ENCODE measurements at regions not wholly inside any gene's neighbourhood (a gene's known extent, or its start where the extent isn't known, plus 50 kb on each side); places are given as distances from the start of the nearest gene placed in this dataset.

DNA sequence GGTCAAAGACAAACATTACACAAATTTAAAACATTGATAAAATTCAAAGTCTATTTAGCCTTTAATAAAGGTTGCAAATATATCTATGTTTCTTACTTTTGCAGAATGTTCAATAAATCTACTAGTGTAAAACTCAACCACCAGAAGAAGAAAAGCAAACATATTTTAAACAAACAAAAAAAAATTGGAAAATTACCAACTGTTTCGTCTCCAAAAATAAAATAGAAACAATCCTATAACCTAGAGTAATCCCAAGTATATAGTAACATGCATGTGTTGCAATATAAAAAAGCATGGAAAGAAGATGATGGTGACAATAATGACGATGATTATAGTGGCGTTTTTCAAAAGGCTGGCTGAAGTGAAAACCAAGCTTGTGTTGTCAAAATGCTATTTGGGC lies 86.0 kb upstream of the PAPPA start:
- no peak for TF ChIP-seq NFRKB (IDR thresholded peaks at IDR 0.05)
- no peak for TF ChIP-seq HDGF (IDR thresholded peaks at IDR 0.05; ENCODE audit: borderline replicate concordance)
- TF ChIP-seq ARNT (IDR thresholded peaks at IDR 0.05), result no peak
- TF ChIP-seq BHLHE40 (IDR thresholded peaks at IDR 0.05; ENCODE audit: borderline replicate concordance), result no peak
- TF ChIP-seq SP1 (IDR thresholded peaks at IDR 0.05), result no peak
- no peak for TF ChIP-seq ELF4 (IDR thresholded peaks at IDR 0.05)
- TF ChIP-seq TARDBP (IDR thresholded peaks at IDR 0.05), result no peak
- TF ChIP-seq SUZ12 (IDR thresholded peaks at IDR 0.05), result no peak
- TF ChIP-seq FOXM1 (IDR thresholded peaks at IDR 0.05; ENCODE audit: borderline replicate concordance), result no peak
- TF ChIP-seq FOXK2 (IDR thresholded peaks at IDR 0.05), result no peak

All from HEK293T (cell line).